ENCODE measurements at regions not wholly inside any gene's neighbourhood (a gene's known extent, or its start where the extent isn't known, plus 50 kb on each side); places are given as distances from the start of the nearest gene placed in this dataset.
A peak's percentile ranks its signal among the peaks of the same experiment; 100 is the strongest.
"Not testable (repeated sequence)": the region's sequence is repeated elsewhere in the genome, so short reads cannot be mapped to it uniquely, and the experiment has no call there.

DNA sequence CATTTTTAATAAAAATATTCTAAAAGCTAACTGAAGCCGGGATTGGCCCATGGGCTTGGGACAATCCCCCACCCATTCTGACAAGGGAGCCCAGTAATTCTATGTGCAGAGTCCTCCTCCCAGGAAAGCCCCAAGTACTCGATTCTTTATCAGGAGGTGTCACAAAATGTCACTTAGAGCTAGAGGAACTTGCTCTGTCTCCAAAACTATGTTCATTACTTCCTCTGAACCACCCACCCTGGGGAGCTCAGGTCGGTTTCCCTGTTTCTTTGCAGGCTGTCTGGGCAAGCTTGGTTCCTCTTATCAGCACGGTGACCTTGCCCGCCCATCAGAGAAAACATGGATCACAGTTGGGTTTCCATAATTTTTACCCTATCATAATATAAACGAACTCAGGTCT is 430.6 kb upstream of the ID2 start:
- DNase-seq = no peak

- no peak for DNase-seq
Observed at GRCh38 chr2:8251856-8252255, 430.0 kb upstream of the ID2 start.

DNA sequence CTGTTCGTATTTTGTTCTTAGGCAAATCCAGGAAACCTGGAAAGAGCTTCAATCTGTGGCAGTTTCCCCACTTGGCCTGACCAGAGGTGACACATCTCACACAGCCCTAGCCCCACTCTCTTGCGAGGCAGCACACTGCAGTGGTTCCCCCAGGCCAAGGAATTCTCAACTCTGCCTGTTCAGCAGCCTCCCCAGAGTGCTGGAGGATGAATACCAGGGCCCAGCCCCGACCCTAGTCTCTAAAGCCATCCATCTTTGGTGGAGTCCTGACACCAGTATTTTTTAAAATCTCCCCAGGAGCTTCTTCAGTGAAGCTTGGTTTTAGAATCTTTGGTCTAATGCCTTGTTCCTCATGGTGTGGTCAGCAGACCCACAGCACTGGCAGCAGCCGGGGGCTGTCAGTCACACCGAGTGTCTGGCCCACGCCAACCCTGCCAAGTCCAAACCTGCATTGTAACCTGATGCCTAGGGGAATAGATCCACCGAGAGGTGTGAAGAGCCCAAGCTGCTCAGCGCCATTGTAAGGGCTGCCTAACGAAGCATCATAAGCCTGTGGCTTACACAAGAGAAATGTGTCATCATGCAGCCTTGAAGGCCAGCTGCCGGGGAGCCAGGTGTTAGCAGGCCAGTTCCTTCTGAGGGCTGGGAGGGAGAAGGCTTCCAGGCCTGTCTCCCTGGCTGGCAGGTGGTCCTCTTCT is 428.7 kb upstream of the ID2 start:
- peak; percentile 47 for DNase-seq

DNA sequence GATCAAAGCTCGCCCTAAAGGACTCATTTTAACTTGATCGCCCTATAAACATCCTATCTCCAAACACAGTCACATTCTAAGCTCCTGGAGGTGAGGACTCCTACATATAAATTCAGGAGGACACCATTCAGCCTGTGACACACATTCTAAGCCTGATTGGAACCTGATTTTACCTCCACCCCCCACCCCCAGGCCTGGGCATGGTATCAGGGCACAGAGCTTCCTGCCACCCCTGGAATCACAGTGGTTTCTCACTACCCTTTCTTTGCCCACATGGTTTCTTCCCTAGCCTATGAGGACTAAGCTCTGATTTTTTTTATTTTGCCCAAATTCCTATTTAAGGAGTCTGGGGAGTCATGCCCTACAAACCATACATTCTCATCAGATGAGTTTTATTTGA is 428.1 kb upstream of the ID2 start:
- DNase-seq = no peak

- not testable (repeated sequence) for DNase-seq
Observed at GRCh38 chr2:8254214-8254613, 427.6 kb upstream of the ID2 start.

GRCh38 chr2:8254791-8255447 is 426.9 kb upstream of the ID2 start:
- DNase-seq = no peak

GRCh38 chr2:8255448-8255800 is 426.4 kb upstream of the ID2 start:
- no peak for DNase-seq

DNA sequence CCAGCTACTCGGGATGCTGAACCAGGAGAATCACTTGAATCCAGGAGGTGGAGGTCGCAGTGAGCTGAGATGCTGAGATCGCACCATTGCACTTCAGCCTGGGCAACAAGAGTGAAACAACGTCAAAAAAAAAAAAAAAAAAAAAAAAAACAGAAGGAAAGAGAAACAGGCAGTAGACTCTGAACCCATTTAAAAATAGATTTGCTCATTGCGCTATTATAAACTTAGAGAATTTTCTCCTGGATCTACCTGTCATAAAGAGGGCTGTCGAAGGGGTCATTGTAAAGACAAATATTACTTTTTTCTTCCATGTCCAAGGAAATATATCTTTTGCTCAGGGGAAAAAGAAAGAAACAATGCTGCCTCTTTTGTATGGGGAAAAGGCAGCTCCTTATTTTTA is 425.0 kb upstream of the ID2 start:
- no peak for DNase-seq

DNA sequence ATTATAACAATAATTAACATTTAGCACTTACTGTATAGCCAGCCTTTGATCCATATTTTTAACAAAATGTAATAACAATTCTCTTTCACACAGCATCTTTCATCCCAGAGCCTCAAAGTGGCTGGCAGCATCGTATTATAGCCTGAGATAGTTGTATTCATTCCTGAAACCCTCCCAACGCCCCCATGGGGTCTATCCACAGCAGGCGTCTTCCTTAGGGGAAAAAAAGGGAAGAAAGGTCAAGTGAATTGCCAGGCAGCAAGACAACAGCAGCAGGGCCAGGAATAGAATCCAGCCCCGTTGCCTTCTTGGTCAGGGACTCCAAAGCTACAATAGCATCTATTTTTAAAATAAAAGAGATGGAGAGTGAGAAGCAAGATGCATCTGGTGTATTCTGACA is 424.4 kb upstream of the ID2 start:
- no peak for DNase-seq

DNA sequence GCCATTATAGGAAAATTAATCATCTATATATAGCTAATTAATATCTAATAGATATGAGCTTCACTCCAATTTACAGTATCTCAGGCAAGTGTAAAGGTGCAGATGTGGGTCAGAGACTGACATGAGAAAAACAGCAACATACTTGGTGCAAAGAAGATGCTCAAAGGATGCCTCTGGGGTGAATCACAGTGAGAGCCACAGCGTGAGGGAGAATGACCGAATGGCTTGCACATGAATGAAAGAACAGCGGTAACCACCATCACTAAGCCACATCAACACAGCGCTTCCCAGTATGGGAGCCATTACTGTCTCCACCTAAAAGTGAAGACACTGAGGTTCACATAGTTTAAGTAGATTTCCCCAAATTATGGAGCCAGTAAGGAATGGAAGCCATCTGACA is 423.4 kb upstream of the ID2 start:
- no peak for DNase-seq

- no peak for DNase-seq
Observed at GRCh38 chr2:8259106-8259840, 422.6 kb upstream of the ID2 start.

DNA sequence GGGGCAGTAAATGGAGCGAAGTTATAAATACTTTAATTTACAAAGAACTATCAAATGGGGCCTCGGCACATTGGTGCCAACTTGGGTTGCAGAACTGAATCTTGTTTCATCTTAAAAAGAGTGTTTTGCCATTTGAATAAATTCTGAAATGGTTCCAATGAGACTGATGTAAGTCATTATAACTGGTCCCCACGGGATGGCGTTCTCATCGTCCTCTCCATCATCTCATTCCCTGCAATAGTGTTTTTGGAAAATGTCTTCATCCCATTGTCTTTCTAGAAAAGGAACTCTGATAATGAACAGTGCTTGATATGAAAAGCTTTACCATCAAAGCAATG is 422.0 kb upstream of the ID2 start:
- no peak for DNase-seq

- no peak for DNase-seq
Observed at GRCh38 chr2:8260213-8260612, 421.6 kb upstream of the ID2 start.

- no peak for DNase-seq
Observed at GRCh38 chr2:8263901-8264300, 418.0 kb upstream of the ID2 start.

DNA sequence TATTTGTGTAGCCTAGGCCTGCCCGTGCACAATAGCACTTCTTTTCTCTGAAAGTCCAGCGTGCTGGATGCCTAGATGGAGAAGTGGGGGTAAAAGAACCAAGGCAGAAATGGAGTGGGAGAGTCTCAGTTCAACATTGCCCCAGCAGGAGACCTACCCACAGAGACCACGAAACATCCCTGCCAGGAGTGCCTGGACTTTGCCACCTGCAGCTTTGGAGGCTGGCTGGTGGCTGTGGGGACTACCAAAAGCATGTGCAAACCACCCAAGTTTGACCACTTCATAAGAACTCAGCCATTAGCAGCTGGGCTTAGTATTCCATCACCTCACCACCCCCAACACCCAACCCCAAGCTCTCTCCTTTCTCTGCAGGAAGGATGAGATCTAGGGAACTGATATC is 416.9 kb upstream of the ID2 start:
- no peak for DNase-seq

DNA sequence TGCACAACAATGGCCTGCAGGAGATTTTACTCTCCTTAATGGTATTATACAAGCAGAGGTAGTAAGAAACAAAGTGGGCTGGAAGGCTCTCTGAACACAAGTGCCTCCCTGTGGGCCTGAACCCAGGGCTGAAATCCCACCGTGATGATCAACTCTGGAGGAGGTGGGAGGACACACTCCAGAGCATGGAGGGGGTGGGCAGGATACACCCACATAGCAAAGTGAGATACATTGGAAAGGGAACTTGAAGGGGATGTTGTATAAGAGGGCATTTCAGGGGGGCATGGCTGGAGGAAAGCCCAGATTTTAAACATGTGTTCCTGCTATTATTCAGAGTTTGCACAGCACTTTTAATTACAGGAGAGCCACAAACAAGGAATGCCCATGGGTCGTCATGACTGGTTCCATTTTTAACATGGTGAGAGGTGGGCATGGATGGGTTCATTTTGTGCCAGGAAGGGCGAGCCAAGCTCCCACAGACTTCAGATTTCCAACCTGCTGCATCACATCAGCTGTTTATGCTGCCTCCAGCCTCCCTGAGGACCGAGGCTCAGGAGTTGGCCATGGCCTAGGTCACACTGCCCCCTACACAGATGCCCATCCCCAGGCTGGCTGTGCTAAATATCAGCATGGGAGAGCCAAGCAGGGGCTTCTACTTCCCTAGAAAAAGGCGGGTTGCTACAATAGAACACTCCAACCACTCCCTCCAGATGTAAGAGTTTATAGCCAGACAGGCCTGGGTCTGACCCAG is 416.2 kb upstream of the ID2 start:
- no peak for DNase-seq

GRCh38 chr2:8266563-8266962 is 415.3 kb upstream of the ID2 start:
- DNase-seq = no peak

DNA sequence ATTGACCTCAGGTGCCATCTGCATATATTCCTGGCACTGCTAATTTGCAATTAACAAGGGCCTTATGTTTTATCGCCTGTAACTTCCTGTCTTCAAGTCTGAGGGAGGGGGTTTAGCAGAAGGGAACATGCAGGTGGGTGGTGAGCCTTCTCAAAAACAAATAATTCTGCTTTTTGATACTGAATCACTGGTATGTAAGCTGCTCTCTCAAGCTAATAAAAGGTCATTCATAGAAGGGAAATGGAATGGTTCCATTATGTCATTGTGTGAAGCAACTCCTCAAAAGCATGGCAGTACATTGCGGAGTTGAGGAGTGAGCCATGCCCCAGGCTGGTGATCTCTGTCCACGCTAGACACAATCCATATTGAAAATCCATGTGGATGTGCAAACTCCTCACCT is 414.8 kb upstream of the ID2 start:
- no peak for DNase-seq

DNA sequence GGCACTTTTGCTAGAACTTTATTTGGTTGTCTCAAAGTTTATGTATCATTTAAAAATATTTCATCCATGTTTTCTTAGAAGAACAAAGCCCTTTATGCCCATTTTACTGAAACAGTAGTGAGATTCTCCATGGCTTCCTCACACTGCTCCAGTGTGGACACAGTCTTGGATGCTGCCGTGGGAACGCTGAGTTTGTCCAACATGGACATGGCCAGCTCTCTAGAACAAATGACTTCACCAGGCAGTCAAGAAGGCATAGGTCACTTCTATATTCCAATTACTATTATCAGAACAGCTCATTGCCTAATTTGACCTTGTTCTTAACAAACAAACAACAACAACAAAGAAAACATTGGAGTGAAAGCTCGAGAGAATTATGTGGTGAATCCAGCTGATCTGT is 414.1 kb upstream of the ID2 start:
- DNase-seq = no peak

DNA sequence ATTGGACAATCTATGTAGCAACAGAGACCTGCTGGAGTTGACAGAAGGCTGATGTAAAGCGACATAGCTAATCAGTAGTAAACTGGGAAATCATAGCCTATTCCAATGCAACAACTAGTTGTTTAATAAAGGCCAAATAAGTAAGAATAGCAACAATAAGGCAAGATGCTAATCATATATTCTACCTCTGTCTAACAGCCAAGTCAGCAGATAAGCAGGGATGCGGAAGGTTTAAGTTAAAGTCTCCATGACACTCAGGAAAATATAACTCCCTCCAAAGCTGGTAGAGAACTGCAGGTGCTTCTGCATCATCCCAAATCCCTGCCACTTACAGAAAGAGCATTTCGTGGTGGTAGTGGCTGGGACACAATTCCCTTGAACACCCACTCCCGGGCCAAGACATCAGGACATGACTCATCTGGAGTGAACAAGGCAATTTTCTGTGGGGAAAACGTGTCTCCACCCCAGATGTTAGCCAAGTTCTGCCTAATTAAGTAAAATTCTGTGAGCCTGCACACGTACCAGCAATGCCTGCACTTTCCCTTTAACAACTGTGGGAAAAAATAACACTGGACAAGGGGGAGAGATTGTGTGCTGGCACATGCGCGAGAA is 413.6 kb upstream of the ID2 start:
- no peak for DNase-seq

- no peak for DNase-seq
Observed at GRCh38 chr2:8270699-8271098, 411.2 kb upstream of the ID2 start.

DNA sequence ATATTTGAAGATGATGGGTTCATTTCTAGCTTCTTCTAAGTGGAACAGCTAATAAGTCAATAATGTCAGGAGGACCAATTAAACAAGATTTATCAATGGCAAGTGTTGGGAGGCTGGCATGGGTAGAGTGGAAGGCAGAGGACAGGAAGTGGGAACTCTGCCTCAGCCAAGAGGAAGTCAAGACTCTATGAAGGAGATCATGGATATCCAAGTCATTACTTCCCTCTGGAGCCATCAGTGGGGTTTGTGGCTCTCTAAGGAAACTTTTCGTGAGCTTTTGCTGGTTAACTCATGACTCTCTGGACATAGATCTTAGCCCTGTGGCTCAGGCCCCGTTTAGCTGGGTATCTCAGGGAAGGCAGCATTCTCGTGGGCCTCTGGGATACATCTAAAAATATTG is 410.4 kb upstream of the ID2 start:
- DNase-seq = no peak

- DNase-seq = no peak
Observed at GRCh38 chr2:8276026-8276425, 405.8 kb upstream of the ID2 start.
